ENCODE measurements at regions not wholly inside any gene's neighbourhood (a gene's known extent, or its start where the extent isn't known, plus 50 kb on each side); places are given as distances from the start of the nearest gene placed in this dataset.

- DNase-seq (ENCODE audit: low read depth, low spot score) (peak; percentile 11), FAIRE-seq (no peak)
- H3K9me1 ChIP-seq (replicated peaks; ENCODE audit: control insufficient read depth, extremely low read depth, insufficient read depth, low read length), result no peaks in the 10 kb centered on the region
- CTCF ChIA-PET, result no interaction called here
- no peaks in the 10 kb centered on the region for H3K79me2 ChIP-seq (ENCODE audit: control insufficient read depth, insufficient read depth, low read length)
- no peak for TF ChIP-seq GATA2 (IDR thresholded peaks at IDR 0.05; ENCODE audit: insufficient read depth, insufficient read length, low read depth, low read length)
- TF ChIP-seq EZH2 (IDR thresholded peaks at IDR 0.05; ENCODE audit: borderline replicate concordance, low read depth, low read length, severe bottlenecking), result no peak
- no peak overlapping the region for H2AFZ ChIP-seq (ENCODE audit: low read depth, low read length)
- no peak overlapping the region for H3K4me2 ChIP-seq (ENCODE audit: insufficient read depth, low read length)
- H3K9me3 ChIP-seq (replicated peaks; ENCODE audit: control insufficient read depth, insufficient read depth, low read length), result peaks cover 2% of the 10 kb centered on the region
- intact Hi-C loops (cut with micrococcal nuclease) (no loop called here), dilution Hi-C loops (cut with MboI; ENCODE audit: extremely low pct_ligation_motif_present, low sequenced_read_pairs) (no loop called here)
- POLR2A ChIA-PET, result no interaction called here
- H4K20me1 ChIP-seq (replicated peaks; ENCODE audit: control insufficient read depth, extremely low read depth, insufficient read depth, low read length), result no peaks in the 10 kb centered on the region
- BruUV-seq (replicated peaks), result no TSS peak
- H3K4me3 ChIP-seq (replicated peaks in 1 of 3; ENCODE audit: insufficient read depth in 1 of 3, low read depth in 1 of 3, low read length in 3 of 3), result no peak overlapping the region
- no peak overlapping the region for H3K27ac ChIP-seq (ENCODE audit: insufficient read depth, low read depth, low read length)
- no peaks in the 10 kb centered on the region for H3K4me1 ChIP-seq (ENCODE audit: control insufficient read depth, extremely low read depth, insufficient read depth, low read length)
- no peaks in the 10 kb centered on the region for H3K36me3 ChIP-seq (ENCODE audit: control insufficient read depth in 2 of 2, extremely low read depth in 1 of 2, insufficient read depth in 2 of 2, low read length in 2 of 2)
- H3K27me3 ChIP-seq (ENCODE audit: control insufficient read depth in 2 of 2, insufficient read depth in 2 of 2, low read length in 2 of 2), result no peaks in the 10 kb centered on the region
- no peak overlapping the region for H3K9ac ChIP-seq (replicated peaks; ENCODE audit: extremely low read depth, insufficient read depth, low read length)
Observed at GRCh38 chr18:41146301-41146700, 808.7 kb upstream of the PIK3C3 start.

GRCh38 chr18:41145516-41145915 is 809.5 kb upstream of the PIK3C3 start:
- Histone ChIP-seq H3K4me3 (replicated peaks in 1 of 3; ENCODE audit: insufficient read depth in 1 of 3, low read depth in 1 of 3, low read length in 3 of 3) (no peak overlapping the region), H3K27ac (ENCODE audit: insufficient read depth, low read depth, low read length) (no peak overlapping the region), H3K27me3 (ENCODE audit: control insufficient read depth in 2 of 2, insufficient read depth in 2 of 2, low read length in 2 of 2) (no peaks in the 10 kb centered on the region), H4K20me1 (replicated peaks; ENCODE audit: control insufficient read depth, extremely low read depth, insufficient read depth, low read length) (no peaks in the 10 kb centered on the region), H3K4me1 (ENCODE audit: control insufficient read depth, extremely low read depth, insufficient read depth, low read length) (no peaks in the 10 kb centered on the region), H2AFZ (ENCODE audit: low read depth, low read length) (no peak overlapping the region), H3K9me3 (replicated peaks; ENCODE audit: control insufficient read depth, insufficient read depth, low read length) (peaks cover 2% of the 10 kb centered on the region), H3K4me2 (ENCODE audit: insufficient read depth, low read length) (no peak overlapping the region), H3K79me2 (ENCODE audit: control insufficient read depth, insufficient read depth, low read length) (no peaks in the 10 kb centered on the region), H3K9me1 (replicated peaks; ENCODE audit: control insufficient read depth, extremely low read depth, insufficient read depth, low read length) (no peaks in the 10 kb centered on the region), H3K9ac (replicated peaks; ENCODE audit: extremely low read depth, insufficient read depth, low read length) (no peak overlapping the region), H3K36me3 (ENCODE audit: control insufficient read depth in 2 of 2, extremely low read depth in 1 of 2, insufficient read depth in 2 of 2, low read length in 2 of 2) (no peaks in the 10 kb centered on the region)
- no peak for TF ChIP-seq EZH2 (IDR thresholded peaks at IDR 0.05; ENCODE audit: borderline replicate concordance, low read depth, low read length, severe bottlenecking)
- TF ChIP-seq MAX (IDR thresholded peaks at IDR 0.05; ENCODE audit: insufficient read depth, insufficient read length), result no peak
- TF ChIP-seq FOS (IDR thresholded peaks at IDR 0.05; ENCODE audit: borderline replicate concordance, insufficient read depth, low read length), result no peak
- TF ChIP-seq JUN (IDR thresholded peaks at IDR 0.05; ENCODE audit: borderline replicate concordance, insufficient read depth, insufficient read length, low read depth), result no peak
- TF ChIP-seq, protein P1, sequence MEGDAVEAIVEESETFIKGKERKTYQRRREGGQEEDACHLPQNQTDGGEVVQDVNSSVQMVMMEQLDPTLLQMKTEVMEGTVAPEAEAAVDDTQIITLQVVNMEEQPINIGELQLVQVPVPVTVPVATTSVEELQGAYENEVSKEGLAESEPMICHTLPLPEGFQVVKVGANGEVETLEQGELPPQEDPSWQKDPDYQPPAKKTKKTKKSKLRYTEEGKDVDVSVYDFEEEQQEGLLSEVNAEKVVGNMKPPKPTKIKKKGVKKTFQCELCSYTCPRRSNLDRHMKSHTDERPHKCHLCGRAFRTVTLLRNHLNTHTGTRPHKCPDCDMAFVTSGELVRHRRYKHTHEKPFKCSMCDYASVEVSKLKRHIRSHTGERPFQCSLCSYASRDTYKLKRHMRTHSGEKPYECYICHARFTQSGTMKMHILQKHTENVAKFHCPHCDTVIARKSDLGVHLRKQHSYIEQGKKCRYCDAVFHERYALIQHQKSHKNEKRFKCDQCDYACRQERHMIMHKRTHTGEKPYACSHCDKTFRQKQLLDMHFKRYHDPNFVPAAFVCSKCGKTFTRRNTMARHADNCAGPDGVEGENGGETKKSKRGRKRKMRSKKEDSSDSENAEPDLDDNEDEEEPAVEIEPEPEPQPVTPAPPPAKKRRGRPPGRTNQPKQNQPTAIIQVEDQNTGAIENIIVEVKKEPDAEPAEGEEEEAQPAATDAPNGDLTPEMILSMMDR (IDR thresholded peaks at IDR 0.05; ENCODE audit: extremely low read depth in 1 of 2, insufficient read depth in 1 of 2, low read depth in 1 of 2, low read length in 2 of 2), result no peak
- no peak for TF ChIP-seq POLR2A (IDR thresholded peaks at IDR 0.05; ENCODE audit: low read depth, low read length)
- no peak for TF ChIP-seq POLR2AphosphoS5 (IDR thresholded peaks at IDR 0.05; ENCODE audit: insufficient read depth, low read depth, low read length)
- no peak for TF ChIP-seq GATA2 (IDR thresholded peaks at IDR 0.05; ENCODE audit: insufficient read depth, insufficient read length, low read depth, low read length)
- no peak for TF ChIP-seq MYC (IDR thresholded peaks at IDR 0.05; ENCODE audit: low read depth, low read length)
- intact Hi-C loops (cut with micrococcal nuclease), result no loop called here
- no TSS peak for BruUV-seq (replicated peaks)
- dilution Hi-C loops (cut with MboI; ENCODE audit: extremely low pct_ligation_motif_present, low sequenced_read_pairs), result no loop called here
- ChIA-PET CTCF (no interaction called here), POLR2A (no interaction called here)
- no peak for FAIRE-seq
- DNase-seq (ENCODE audit: low read depth, low spot score), result no peak

Measured in endothelial cell of umbilical vein (primary cell).